GM12872 (cell line): ENCODE measurements at regions not wholly inside any gene's neighbourhood (a gene's known extent, or its start where the extent isn't known, plus 50 kb on each side); places are given as distances from the start of the nearest gene placed in this dataset.

Source experiments
- CTCF ChIP-seq: IDR thresholded peaks from 3 replicates; pipeline ENCODE4 v1.5.1; 2011; ENCODE audit warnings: low read depth, mild to moderate bottlenecking, low read length, moderate library complexity; ENCODE audit not compliant: insufficient read depth

- TF ChIP-seq CTCF = no peak
Measured at GRCh38 chrY:7935606-7936005, 1024.1 kb upstream of the AMELY start.

GRCh38 chrY:7932424-7932823, 1020.9 kb upstream of the AMELY start:
- no peak for TF ChIP-seq CTCF

GRCh38 chrY:7929866-7930265, 1018.3 kb upstream of the AMELY start:
- no peak for TF ChIP-seq CTCF

GRCh38 chrY:7924059-7924458, 1012.5 kb upstream of the AMELY start:
- TF ChIP-seq CTCF = no peak

GRCh38 chrY:7923476-7924017, 1012.0 kb upstream of the AMELY start:
- no peak for TF ChIP-seq CTCF

GRCh38 chrY:7920382-7920781, 1008.8 kb upstream of the AMELY start:
- no peak for TF ChIP-seq CTCF

- no peak for TF ChIP-seq CTCF
Measured at GRCh38 chrY:7888506-7888905, 977.0 kb upstream of the AMELY start.
